ENCODE measurements at regions not wholly inside any gene's neighbourhood (a gene's known extent, or its start where the extent isn't known, plus 50 kb on each side); places are given as distances from the start of the nearest gene placed in this dataset.

DNA sequence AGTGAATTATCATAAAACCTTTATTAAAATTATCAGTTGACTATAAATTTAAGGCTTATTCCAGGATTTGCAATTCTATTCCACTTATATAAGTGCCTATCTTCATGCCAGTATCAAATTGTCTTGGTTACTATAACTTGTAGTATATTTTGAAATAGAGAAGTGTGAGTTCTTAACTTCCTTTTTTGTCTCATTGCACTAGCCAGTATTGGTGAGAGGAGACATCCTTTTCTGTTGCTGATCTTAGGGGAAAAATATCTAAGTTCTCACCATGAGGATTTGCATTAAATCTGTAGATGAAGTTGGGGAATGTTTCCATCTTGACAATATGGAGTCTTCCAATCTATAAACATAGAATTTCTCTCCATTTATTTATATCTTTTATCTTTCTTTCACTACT, 104.2 kb upstream of the MKI67 start:
- Mint-ChIP-seq H3K36me3 (ENCODE audit: low read depth) (no peaks in the 10 kb centered on the region), H3K4me3 (no peak overlapping the region), H3K27ac (no peak overlapping the region), H3K9me3 (peaks cover 7% of the 10 kb centered on the region), H3K27me3 (peaks cover 18% of the 10 kb centered on the region), H3K4me1 (no peaks in the 10 kb centered on the region)
- intact Hi-C loops (cut with micrococcal nuclease) = no loop called here
- CTCF ChIA-PET = no interaction called here
- TF ChIP-seq, protein P1, sequence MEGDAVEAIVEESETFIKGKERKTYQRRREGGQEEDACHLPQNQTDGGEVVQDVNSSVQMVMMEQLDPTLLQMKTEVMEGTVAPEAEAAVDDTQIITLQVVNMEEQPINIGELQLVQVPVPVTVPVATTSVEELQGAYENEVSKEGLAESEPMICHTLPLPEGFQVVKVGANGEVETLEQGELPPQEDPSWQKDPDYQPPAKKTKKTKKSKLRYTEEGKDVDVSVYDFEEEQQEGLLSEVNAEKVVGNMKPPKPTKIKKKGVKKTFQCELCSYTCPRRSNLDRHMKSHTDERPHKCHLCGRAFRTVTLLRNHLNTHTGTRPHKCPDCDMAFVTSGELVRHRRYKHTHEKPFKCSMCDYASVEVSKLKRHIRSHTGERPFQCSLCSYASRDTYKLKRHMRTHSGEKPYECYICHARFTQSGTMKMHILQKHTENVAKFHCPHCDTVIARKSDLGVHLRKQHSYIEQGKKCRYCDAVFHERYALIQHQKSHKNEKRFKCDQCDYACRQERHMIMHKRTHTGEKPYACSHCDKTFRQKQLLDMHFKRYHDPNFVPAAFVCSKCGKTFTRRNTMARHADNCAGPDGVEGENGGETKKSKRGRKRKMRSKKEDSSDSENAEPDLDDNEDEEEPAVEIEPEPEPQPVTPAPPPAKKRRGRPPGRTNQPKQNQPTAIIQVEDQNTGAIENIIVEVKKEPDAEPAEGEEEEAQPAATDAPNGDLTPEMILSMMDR (IDR thresholded peaks at IDR 0.05) = no peak
- no peak for DNase-seq
- POLR2A ChIA-PET = no interaction called here
- no peak for ATAC-seq (ENCODE audit: low read depth)

GRCh38 chr10:128233422-128233821, 107.2 kb upstream of the MKI67 start:
- peaks cover 10% of the 10 kb centered on the region for H3K27me3 Mint-ChIP-seq
- intact Hi-C loops (cut with micrococcal nuclease) = no loop called here
- TF ChIP-seq, protein P1 (IDR thresholded peaks at IDR 0.05) = no peak
- no peak overlapping the region for H3K27ac Mint-ChIP-seq
- H3K4me3 Mint-ChIP-seq = no peak overlapping the region
- POLR2A ChIA-PET = no interaction called here
- no peaks in the 10 kb centered on the region for H3K4me1 Mint-ChIP-seq
- ATAC-seq (ENCODE audit: low read depth) (no peak), DNase-seq (no peak)
- no peaks in the 10 kb centered on the region for H3K36me3 Mint-ChIP-seq (ENCODE audit: low read depth)
- H3K9me3 Mint-ChIP-seq = peaks cover 3% of the 10 kb centered on the region
- CTCF ChIA-PET = no interaction called here

- Mint-ChIP-seq H3K4me1 (no peaks in the 10 kb centered on the region), H3K4me3 (no peak overlapping the region), H3K27me3 (peaks cover 4% of the 10 kb centered on the region), H3K27ac (no peak overlapping the region), H3K36me3 (ENCODE audit: low read depth) (no peaks in the 10 kb centered on the region), H3K9me3 (peaks cover 3% of the 10 kb centered on the region)
- TF ChIP-seq, protein P1 (IDR thresholded peaks at IDR 0.05) = no peak
- ATAC-seq (ENCODE audit: low read depth) = no peak
- DNase-seq = no peak
- POLR2A ChIA-PET = no interaction called here
- intact Hi-C loops (cut with micrococcal nuclease) = no loop called here
- CTCF ChIA-PET = no interaction called here
Observed at GRCh38 chr10:128237710-128238109, 111.5 kb upstream of the MKI67 start.

DNA sequence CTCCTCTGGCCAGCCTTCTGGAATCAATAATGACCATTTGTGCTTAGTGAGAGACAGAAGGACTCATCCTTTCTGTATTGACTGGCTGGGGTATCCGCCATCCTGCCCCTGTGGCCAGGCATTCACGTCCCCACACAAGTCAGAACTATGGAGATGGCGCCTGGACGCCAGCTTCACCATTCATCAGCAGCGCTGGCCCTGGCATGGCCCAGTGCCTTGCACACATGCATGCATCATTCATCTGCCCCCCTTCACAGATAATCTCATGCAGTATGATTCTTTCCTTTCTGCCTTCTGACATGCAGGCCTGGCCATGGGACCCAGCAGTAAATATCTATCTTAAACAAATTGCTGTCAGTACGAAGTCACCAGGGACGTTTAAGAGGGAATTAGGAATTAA, 114.8 kb upstream of the MKI67 start:
- no peaks in the 10 kb centered on the region for H3K27me3 Mint-ChIP-seq
- no peak for ATAC-seq (ENCODE audit: low read depth)
- H3K4me1 Mint-ChIP-seq = no peaks in the 10 kb centered on the region
- TF ChIP-seq, protein P1 (IDR thresholded peaks at IDR 0.05) = no peak
- H3K36me3 Mint-ChIP-seq (ENCODE audit: low read depth) = no peaks in the 10 kb centered on the region
- ChIA-PET POLR2A (no interaction called here), CTCF (no interaction called here)
- DNase-seq = no peak
- H3K27ac Mint-ChIP-seq = no peak overlapping the region
- H3K9me3 Mint-ChIP-seq = no peaks in the 10 kb centered on the region
- no peak overlapping the region for H3K4me3 Mint-ChIP-seq
- intact Hi-C loops (cut with micrococcal nuclease) = no loop called here

DNA sequence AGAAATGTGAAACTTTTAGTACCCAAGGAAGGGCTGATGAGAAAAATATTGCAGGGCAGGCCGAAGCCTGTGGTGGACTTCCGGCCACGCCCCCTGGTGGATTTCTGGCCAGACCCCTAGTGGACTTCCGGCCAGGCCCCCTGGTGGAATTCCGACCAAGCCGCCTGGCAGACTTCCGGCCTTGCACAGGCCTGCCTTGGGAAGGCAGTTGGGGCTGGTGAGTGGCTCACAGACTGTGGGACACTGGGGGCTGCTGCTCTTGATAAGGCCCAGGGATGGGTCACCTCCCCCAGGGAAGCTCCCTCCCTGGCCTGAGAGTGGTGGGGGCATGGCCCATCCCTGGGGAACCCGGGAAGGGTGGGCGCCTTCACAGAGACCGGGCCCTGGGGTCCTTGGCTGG, 116.4 kb upstream of the MKI67 start:
- Mint-ChIP-seq H3K27ac (no peak overlapping the region), H3K4me3 (no peak overlapping the region), H3K4me1 (no peaks in the 10 kb centered on the region), H3K9me3 (no peaks in the 10 kb centered on the region), H3K27me3 (no peaks in the 10 kb centered on the region), H3K36me3 (ENCODE audit: low read depth) (no peaks in the 10 kb centered on the region)
- CTCF ChIA-PET = no interaction called here
- POLR2A ChIA-PET = no interaction called here
- TF ChIP-seq, protein P1 (IDR thresholded peaks at IDR 0.05) = no peak
- ATAC-seq (ENCODE audit: low read depth) = no peak
- DNase-seq = no peak
- intact Hi-C loops (cut with micrococcal nuclease) = no loop called here
